GM12891 (cell line): ENCODE measurements at regions not wholly inside any gene's neighbourhood (a gene's known extent, or its start where the extent isn't known, plus 50 kb on each side); places are given as distances from the start of the nearest gene placed in this dataset.

Experiments
- DNase-seq: peaks from one replicate; pipeline ENCODE4 v3.0.0; 2011; ENCODE audit warnings: low spot score; ENCODE audit not compliant: insufficient read length
- FAIRE-seq: peaks from 2 replicates; lab custom pipeline; 2011; peaks lifted over from hg19 to GRCh38; lab: Jason Lieb, UNC
- PAX5 ChIP-seq: IDR thresholded peaks from 2 replicates; pipeline ENCODE4 v1.6.1; 2011; ENCODE audit warnings: low read length, moderate library complexity, mild to moderate bottlenecking; ENCODE audit not compliant: insufficient read depth, severe bottlenecking
- POLR2A ChIP-seq: IDR thresholded peaks from 2 replicates; pipeline ENCODE4 v1.6.1; 2011; ENCODE audit warnings: low read depth, low read length, control low read depth
- POLR2AphosphoS5 ChIP-seq: IDR thresholded peaks from 2 replicates; pipeline ENCODE4 v1.6.1; 2011; ENCODE audit warnings: low read depth, low read length, control low read depth
- POU2F2 ChIP-seq: IDR thresholded peaks from 2 replicates; pipeline ENCODE4 v1.6.1; 2011; ENCODE audit warnings: low read depth, mild to moderate bottlenecking, control low read depth, low read length, moderate library complexity
- SPI1 ChIP-seq: IDR thresholded peaks from 2 replicates; pipeline ENCODE4 v1.6.1; 2011; ENCODE audit warnings: low read depth, low read length, control low read depth
- TAF1 ChIP-seq: IDR thresholded peaks from 2 replicates; pipeline ENCODE4 v1.6.1; 2011; ENCODE audit warnings: low read depth, low read length, control low read depth

DNA sequence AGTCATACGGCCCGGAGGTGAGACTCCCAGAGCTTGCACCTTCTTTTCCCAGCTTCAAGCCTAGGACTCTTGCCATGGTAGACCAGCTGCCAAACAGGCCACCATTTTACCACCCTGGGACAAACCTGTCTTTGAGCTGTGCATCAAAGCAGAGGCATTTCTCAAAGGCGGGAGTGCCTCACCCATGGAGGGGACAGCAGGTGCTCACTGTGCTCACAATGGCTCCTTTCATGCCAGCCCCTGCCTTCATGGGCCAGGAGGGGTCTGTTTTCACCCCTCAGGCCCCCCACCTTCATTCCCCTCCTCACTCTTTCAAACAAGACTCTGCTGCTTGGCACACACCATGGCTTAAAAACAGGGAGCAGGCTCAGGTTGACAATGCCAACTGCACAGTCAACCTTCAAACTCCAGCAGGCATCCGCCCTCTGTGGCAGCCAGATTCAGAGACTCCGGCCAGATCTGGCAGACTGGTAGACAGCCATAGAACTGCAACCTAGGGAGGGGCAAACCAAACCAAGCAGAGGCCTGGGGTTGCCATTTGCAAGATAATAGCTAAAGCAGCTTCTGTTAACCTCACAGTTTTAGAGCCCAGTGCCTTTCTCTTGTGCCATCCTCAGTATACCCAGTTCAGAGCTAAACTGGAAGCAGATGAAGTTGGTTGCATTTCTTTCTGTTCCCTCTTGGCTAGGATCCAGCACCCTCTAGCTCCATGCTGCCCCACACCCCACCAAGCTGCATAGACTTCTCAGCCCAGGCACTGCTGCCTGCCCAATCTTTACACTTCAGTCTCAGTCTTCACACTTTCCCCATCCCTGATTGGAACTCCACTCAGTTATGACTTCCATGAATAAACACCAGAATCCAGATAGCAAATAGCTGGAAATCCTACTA lies 93.9 kb upstream of the SPATA13 start:
- no peak for TF ChIP-seq PAX5
- no peak for TF ChIP-seq TAF1
- no peak for TF ChIP-seq SPI1
- no peak for TF ChIP-seq POLR2A
- no peak for TF ChIP-seq POU2F2
- TF ChIP-seq POLR2AphosphoS5, result no peak
- no peak for DNase-seq
- no peak for FAIRE-seq

DNA sequence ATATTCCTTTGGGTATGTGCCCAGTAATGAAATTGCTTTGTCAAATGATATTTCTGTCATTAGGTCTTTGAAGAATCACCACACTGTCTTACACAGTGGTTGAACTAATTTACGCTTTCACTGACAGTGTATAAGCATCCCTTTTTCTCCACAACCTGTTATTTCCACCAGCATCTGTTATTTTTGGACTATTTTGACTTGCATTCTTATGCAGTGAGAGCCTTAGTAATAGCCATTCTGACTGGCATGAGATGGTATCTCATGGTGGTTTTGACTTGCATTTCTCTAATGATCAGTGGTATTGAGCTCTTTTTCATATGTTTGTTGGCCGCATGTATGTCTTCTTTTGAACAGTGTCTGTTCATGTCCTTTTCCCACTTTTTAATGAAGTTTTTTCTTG lies 92.0 kb upstream of the SPATA13 start:
- TF ChIP-seq PAX5 (no peak), POU2F2 (no peak), POLR2A (no peak), TAF1 (no peak), POLR2AphosphoS5 (no peak), SPI1 (no peak)
- DNase-seq (no peak), FAIRE-seq (no peak)

GRCh38 chr13:24071016-24071415 lies 89.5 kb upstream of the SPATA13 start:
- FAIRE-seq, result no peak
- DNase-seq, result no peak
- TF ChIP-seq POLR2AphosphoS5 (no peak), SPI1 (no peak), POU2F2 (no peak), PAX5 (no peak), TAF1 (no peak), POLR2A (no peak)

GRCh38 chr13:24071423-24072075 lies 89.0 kb upstream of the SPATA13 start:
- no peak for TF ChIP-seq SPI1
- TF ChIP-seq POLR2A, result no peak
- no peak for TF ChIP-seq TAF1
- TF ChIP-seq PAX5, result no peak
- TF ChIP-seq POU2F2, result no peak
- no peak for TF ChIP-seq POLR2AphosphoS5
- FAIRE-seq (no peak), DNase-seq (no peak)

DNA sequence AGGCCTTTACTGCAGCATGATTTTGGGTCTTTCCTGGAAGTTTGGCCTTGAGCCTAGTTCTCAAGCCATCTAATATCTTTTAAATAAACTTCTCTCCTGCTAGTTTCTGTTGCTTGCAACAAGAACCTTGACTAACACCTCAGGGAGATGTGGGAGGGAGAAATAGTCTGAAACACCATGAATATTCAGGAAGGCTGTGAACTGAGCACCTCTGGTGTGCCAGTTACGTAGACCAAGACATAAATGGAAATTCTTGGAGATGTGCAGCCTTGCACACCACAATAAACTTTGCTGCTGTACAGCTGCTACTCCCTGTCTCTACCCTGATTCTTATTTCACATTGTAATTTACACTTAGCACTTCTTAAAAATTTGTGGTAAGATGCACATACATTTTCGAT lies 86.9 kb upstream of the SPATA13 start:
- TF ChIP-seq TAF1, result no peak
- no peak for TF ChIP-seq PAX5
- TF ChIP-seq POLR2A, result no peak
- no peak for TF ChIP-seq POLR2AphosphoS5
- no peak for TF ChIP-seq SPI1
- TF ChIP-seq POU2F2, result no peak
- FAIRE-seq, result no peak
- DNase-seq, result no peak

GRCh38 chr13:24074678-24075077 lies 85.8 kb upstream of the SPATA13 start:
- DNase-seq (no peak), FAIRE-seq (no peak)
- TF ChIP-seq POLR2A (no peak), POLR2AphosphoS5 (no peak), POU2F2 (no peak), TAF1 (no peak), PAX5 (no peak), SPI1 (no peak)

GRCh38 chr13:24075137-24075975 lies 85.2 kb upstream of the SPATA13 start:
- FAIRE-seq, result no peak
- DNase-seq, result no peak
- TF ChIP-seq PAX5, result no peak
- no peak for TF ChIP-seq POLR2A
- TF ChIP-seq POLR2AphosphoS5, result no peak
- TF ChIP-seq SPI1, result no peak
- TF ChIP-seq TAF1, result no peak
- no peak for TF ChIP-seq POU2F2

DNA sequence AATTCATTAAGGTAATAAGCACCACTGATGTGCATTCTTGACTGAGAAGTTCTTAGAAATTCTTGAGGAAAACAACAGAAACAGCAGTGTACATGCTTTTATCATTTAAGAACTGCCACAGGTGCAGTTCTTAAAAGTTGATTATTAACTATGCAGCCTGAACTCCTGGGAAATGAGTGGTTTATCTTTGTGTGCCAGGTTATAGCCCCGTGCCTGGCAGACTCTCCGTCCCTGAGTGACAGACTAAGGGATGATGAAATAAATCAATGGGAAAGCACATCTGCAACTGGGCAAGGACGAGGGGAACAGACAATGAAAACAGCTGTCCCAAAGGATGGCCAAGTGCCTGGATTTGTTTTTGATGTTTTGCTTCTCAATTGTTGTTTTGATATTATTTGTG lies 84.4 kb upstream of the SPATA13 start:
- no peak for TF ChIP-seq SPI1
- no peak for TF ChIP-seq POLR2A
- no peak for TF ChIP-seq POU2F2
- no peak for TF ChIP-seq POLR2AphosphoS5
- TF ChIP-seq TAF1, result no peak
- TF ChIP-seq PAX5, result no peak
- no peak for DNase-seq
- FAIRE-seq, result no peak

- FAIRE-seq (no peak), DNase-seq (no peak)
- TF ChIP-seq SPI1 (no peak), POLR2AphosphoS5 (no peak), POLR2A (no peak), PAX5 (no peak)
These were observed 83.9 kb upstream of the SPATA13 start for GRCh38 chr13:24076636-24077035.
